HG03060 (cell line): ENCODE measurements at regions not wholly inside any gene's neighbourhood (a gene's known extent, or its start where the extent isn't known, plus 50 kb on each side); places are given as distances from the start of the nearest gene placed in this dataset.

Source experiments
- ATAC-seq: cut with Tn5 transposase; IDR thresholded peaks from one replicate; pipeline ENCODE4 v1.9.1; 2021; ENCODE audit warnings: low read depth, moderate number of reproducible peaks; ENCODE audit not compliant: unreplicated experiment

- ATAC-seq: no peak
Observed at GRCh38 chr6:68400396-68400795, 234.7 kb upstream of the ADGRB3 start.

DNA sequence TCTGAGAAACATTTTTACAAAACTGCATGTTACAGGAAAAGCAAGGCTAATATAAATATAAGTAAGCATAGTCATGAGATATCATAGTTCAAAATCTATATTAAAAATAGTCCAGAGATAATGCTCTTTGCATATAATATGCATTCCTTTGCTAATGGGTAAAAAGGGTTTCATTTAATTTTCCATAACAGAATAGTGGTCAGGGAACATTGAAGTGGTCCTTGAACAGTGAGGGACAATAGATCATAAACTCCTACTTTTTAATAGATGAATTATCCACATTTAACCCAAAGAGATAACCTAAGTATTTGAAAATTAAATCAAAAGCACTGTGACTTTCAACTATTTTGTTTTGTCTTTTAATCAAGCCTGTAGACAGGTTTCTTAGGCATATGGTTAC lies 243.1 kb upstream of the ADGRB3 start:
- ATAC-seq: no peak

DNA sequence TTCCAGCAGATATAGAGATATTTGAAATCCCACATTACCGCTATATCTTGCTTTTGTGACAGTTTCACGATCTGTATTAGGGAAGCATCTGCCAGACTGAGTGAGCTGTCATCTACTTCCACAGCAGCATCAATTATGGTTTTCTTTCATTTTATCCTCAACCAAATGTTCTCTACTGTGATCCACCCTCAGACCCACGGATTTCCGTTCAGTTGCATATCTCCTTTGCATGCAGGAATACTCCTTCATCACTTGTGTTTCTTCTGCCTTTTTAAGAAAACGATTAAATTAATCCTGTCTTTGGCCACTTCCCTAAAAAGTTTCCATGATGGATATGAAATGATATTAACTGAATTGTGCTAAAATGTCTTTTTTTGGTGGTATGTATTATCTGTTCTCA lies 262.1 kb upstream of the ADGRB3 start:
- no peak for ATAC-seq

- ATAC-seq: no peak
Observed at GRCh38 chr6:68368845-68369244, 266.2 kb upstream of the ADGRB3 start.

DNA sequence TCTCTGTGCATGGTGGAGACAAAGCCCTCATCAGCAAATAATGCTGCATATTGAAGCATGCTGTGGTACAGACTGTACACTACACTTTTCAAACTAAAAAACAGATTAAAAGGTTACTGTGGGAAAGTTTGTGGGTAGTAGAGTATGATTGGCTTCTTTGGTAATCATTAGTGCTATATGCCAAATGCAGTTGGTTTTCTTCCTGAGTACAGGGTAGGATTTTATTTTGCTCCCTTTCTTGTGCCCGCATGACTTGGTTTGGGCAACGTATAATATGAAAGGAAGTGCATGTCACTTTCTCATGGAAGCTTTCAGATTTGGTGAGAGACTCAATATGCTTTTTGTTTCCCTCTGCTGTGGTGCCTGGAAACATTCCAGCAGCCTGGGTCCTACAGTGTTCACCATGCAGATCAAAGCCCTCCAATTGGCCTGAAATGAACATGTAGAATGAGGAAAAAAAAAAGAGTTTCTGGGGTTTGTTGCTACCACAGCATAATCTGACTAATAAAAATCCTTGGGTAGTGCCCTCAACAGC lies 270.7 kb upstream of the ADGRB3 start:
- ATAC-seq: no peak

GRCh38 chr6:68343901-68344300 lies 291.2 kb upstream of the ADGRB3 start:
- ATAC-seq: no peak

GRCh38 chr6:68342286-68342685 lies 292.8 kb upstream of the ADGRB3 start:
- no peak for ATAC-seq

GRCh38 chr6:68339488-68340131 lies 295.5 kb upstream of the ADGRB3 start:
- ATAC-seq: no peak

DNA sequence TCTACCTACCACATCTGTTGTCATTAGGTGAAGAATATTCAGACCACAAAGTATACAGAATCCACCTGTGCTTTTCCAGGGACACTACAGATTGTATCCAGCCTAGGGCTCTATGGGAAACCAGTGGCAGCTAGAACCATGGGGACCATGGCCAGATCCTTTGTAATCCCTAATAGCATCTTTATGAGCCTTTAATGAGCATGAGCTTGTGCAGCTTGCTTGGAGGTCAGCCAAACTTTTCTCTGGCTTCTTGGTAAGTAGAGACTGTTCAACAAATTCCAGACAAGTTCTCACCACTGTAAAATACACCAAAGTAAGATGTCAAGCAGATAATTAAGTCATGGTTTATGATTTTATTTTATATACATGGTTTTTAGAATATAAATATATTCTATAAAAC lies 301.6 kb upstream of the ADGRB3 start:
- ATAC-seq: no peak

GRCh38 chr6:68328156-68328555 lies 306.9 kb upstream of the ADGRB3 start:
- no peak for ATAC-seq

DNA sequence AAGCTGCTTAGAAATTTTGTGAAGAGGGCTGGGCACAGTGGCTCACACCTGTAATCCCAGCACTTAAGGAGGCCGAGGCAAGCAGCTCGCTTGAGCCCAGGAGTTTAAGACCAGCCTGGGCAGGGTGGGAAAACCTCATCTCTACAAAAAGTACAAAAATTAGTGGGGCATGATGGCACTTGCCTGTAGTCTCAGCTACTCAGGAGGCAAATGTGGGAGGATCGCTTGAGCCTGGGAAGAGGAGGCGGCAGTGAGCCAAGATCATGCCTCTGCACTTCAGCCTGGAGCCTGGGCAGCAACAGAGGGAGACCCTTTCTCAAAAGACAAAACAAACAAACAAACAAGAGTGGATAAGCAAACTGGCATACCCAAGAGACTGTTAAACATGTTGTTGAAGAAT lies 308.3 kb upstream of the ADGRB3 start:
- ATAC-seq: no peak

GRCh38 chr6:68317366-68317765 lies 317.7 kb upstream of the ADGRB3 start:
- no peak for ATAC-seq

GRCh38 chr6:68313911-68314310 lies 321.2 kb upstream of the ADGRB3 start:
- no peak for ATAC-seq

DNA sequence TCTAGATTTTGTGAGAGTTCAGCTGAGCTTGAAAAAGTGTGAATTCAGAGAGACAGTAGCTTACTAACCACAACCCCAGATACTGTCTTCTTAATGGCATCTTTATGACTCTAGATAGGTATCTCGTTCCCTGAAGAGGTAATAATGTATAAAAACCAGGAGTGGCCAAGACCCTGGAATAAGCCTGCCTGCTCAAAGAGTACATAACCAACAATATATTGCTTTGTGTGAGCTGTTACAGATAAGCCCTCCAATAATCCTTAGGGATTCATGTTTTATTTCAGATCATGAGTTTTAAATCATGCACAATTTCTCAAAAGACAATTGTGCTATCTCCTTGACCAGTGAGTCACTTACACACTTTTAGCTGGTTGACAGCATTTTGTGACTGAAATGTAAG lies 327.8 kb upstream of the ADGRB3 start:
- no peak for ATAC-seq

GRCh38 chr6:68296126-68296525 lies 339.0 kb upstream of the ADGRB3 start:
- no peak for ATAC-seq

DNA sequence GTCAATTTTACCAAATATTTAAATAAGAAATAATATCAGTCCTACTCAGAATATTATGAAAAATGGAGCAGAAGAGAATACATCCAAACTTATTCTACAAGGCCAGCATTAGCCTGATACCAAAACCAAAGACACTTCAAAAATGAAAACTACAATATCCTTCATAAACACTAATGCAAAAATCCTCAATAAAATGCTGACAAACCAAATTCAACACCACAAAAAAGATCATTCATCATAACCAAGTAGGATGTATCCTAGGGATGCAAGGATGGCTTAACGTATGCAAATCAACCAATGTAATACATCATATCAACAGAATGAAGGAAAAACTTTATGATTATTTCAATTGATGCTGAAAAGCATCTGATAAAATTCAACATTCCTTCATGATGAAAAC lies 352.4 kb upstream of the ADGRB3 start:
- ATAC-seq: no peak

- ATAC-seq: no peak
Observed at GRCh38 chr6:68279793-68280557, 355.1 kb upstream of the ADGRB3 start.

DNA sequence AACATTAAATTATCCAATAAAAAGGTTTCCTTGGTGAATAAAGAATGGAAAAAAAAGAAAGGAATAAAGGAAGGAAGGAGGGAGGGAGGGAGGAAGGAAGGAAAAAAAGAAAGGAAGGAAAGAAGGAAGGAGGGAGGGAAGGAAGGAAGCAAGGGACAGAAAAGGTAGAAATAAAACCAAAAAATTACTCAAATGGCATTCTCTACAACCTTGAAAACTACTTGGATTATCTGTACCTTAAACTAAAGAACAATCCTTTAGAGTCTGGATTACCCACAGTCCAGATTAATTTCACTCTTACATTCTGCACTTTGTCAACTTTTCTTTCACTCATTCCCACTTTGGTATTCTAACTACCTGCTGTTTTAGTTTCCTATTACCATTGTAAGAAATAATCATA lies 361.8 kb upstream of the ADGRB3 start:
- ATAC-seq: no peak

DNA sequence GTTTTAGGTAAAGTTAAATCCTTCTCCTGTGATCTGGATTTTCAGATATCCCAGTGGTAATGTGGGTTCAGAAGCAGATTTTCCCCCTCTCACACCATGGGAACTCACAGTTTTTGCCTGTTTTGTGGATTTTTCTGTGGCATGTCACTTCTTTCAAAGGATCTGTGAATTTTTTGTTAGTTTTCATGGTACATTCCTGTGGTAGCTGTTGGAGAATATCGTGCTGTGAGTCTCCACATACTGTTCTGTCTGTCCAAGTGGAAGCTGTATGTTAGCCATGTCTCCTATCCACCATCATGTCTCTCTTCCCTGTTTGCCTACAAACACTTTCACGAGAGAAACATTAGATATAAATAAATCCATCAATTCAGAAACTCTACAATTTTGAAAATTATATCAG lies 378.7 kb upstream of the ADGRB3 start:
- ATAC-seq: no peak

GRCh38 chr6:68252632-68253031 lies 382.4 kb upstream of the ADGRB3 start:
- ATAC-seq: peak; percentile 83

- ATAC-seq: no peak
Observed at GRCh38 chr6:68247782-68248181, 387.3 kb upstream of the ADGRB3 start.

DNA sequence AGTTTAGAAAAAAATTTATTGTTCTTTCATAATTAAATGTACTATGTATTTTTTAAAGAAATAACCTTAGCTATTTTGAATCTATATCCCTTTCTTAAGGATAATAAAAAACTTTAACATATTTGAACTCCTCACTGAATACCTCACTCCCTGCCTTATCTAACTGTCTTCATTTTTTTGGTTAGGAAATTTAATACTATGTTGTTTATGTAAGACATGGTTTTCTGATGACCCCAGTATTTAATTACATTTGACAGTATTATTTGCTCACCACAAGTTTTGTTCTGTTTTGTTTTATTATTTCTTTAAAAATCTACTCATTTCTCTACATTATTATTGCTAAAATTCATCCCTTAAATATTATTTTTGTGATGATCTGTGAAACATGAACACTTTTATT lies 394.4 kb upstream of the ADGRB3 start:
- no peak for ATAC-seq
